ENCODE measurements at regions not wholly inside any gene's neighbourhood (a gene's known extent, or its start where the extent isn't known, plus 50 kb on each side); places are given as distances from the start of the nearest gene placed in this dataset.

DNA sequence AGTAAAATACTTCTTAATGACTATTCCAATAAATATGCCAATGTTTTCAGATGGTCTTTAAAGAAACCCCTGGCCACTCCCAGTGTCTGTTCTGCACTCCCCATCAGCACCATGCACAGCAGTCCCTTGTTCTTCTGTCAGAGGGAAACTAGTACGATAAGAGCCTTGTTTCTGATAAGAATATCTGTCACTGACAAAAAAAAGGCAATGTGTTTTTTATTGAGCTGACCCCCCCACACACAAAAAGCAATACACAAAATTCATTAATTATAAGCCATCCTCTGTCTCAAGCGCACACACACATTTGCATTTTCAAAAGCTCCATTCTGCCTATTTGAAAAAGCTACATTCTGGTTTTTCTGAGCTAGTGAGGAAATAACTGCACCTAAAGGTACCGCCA lies 119.1 kb downstream of the ENC1 start:
- Histone ChIP-seq H3K36me3 (ENCODE audit: control insufficient read depth, insufficient read depth, low read length) (no peaks in the 10 kb centered on the region), H3K27me3 (replicated peaks; ENCODE audit: control insufficient read depth, insufficient read depth, low read length) (no peaks in the 10 kb centered on the region), H3K9me3 (peaks cover 20% of the 10 kb centered on the region), H3K4me3 (ENCODE audit: low read depth, low read length) (no peak overlapping the region), H3K4me1 (peaks cover 14% of the 10 kb centered on the region)
- TF ChIP-seq, protein P1, sequence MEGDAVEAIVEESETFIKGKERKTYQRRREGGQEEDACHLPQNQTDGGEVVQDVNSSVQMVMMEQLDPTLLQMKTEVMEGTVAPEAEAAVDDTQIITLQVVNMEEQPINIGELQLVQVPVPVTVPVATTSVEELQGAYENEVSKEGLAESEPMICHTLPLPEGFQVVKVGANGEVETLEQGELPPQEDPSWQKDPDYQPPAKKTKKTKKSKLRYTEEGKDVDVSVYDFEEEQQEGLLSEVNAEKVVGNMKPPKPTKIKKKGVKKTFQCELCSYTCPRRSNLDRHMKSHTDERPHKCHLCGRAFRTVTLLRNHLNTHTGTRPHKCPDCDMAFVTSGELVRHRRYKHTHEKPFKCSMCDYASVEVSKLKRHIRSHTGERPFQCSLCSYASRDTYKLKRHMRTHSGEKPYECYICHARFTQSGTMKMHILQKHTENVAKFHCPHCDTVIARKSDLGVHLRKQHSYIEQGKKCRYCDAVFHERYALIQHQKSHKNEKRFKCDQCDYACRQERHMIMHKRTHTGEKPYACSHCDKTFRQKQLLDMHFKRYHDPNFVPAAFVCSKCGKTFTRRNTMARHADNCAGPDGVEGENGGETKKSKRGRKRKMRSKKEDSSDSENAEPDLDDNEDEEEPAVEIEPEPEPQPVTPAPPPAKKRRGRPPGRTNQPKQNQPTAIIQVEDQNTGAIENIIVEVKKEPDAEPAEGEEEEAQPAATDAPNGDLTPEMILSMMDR (IDR thresholded peaks at IDR 0.05; ENCODE audit: insufficient read depth in 1 of 2, low read depth in 1 of 2, low read length in 1 of 2, severe bottlenecking in 1 of 2, unreplicated experiment in 1 of 2): no peak
- intact Hi-C loops (cut with micrococcal nuclease; ENCODE audit: unreplicated experiment): no loop called here
- CTCF ChIA-PET: no interaction called here
- Mint-ChIP-seq H3K4me1 (ENCODE audit: low read depth, unreplicated experiment) (peaks cover 16% of the 10 kb centered on the region), H3K36me3 (ENCODE audit: insufficient read depth, unreplicated experiment) (peaks cover 2% of the 10 kb centered on the region), H3K27ac (ENCODE audit: unreplicated experiment) (no peak overlapping the region), H3K27me3 (ENCODE audit: insufficient read depth, unreplicated experiment) (no peaks in the 10 kb centered on the region), H3K9me3 (ENCODE audit: unreplicated experiment) (peaks cover 40% of the 10 kb centered on the region), H3K4me3 (ENCODE audit: unreplicated experiment) (no peak overlapping the region)
- DNase-seq: no peak
- no TSS peak for BruUV-seq (replicated peaks)
- POLR2A ChIA-PET: no interaction called here

DNA sequence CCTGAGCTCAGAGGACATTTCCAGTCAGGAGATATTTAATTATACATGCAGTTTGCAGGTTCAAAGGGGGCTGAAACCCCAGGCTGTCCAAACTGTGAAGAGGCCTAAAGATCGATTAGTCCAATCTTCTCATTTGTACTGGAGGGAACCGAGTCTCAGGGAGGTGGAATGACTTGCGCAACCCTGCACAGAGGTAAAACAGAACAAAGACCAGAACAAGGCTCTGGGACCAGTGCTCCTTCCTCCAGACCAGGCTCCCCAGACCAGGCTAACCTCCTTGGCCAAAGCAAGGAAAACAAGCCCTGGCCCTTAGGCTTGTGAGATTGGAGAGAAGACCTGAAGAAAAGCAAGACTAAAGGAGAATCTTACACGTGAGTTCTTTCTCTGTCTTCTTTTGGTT lies 120.8 kb downstream of the ENC1 start:
- H3K4me1 Mint-ChIP-seq (ENCODE audit: low read depth, unreplicated experiment): peaks cover 34% of the 10 kb centered on the region
- intact Hi-C loops (cut with micrococcal nuclease; ENCODE audit: unreplicated experiment): loop anchor here (5.0 kb wide), 1 partner anchor 63 kb away; no protein-coding TSS in a partner anchor

DNA sequence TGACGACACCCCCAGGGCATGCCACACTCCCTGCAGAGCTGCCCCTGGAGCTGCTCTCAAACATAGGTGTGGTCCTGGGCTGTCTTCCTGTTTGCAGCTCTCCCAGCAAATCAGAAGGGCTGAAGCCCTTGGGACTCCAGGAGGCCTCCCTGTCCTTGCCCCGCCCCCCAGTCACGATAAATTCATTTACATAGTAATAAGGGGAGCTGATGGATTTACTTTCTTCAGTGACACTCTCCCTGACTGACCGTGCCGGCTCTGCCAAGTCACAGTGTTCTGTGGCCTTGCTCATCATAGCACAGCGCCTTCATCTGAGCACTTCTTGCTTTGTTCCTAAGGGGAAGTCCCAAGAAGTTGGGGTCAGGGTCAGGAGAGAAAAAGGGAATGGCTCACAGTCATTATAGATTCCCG lies 121.4 kb downstream of the ENC1 start:
- POLR2A ChIA-PET: no interaction called here

More for the DNA sequence above, 120.8 kb downstream of the ENC1 start:
- Mint-ChIP-seq H3K4me3 (ENCODE audit: unreplicated experiment) (no peak overlapping the region), H3K36me3 (ENCODE audit: insufficient read depth, unreplicated experiment) (peaks cover 5% of the 10 kb centered on the region), H3K9me3 (ENCODE audit: unreplicated experiment) (peaks cover 33% of the 10 kb centered on the region), H3K27ac (ENCODE audit: unreplicated experiment) (no peak overlapping the region), H3K27me3 (ENCODE audit: insufficient read depth, unreplicated experiment) (no peaks in the 10 kb centered on the region)
- BruUV-seq (replicated peaks): no TSS peak
- Histone ChIP-seq H3K4me3 (ENCODE audit: low read depth, low read length) (no peak overlapping the region), H3K9me3 (peaks cover 20% of the 10 kb centered on the region), H3K4me1 (peaks cover 31% of the 10 kb centered on the region), H3K36me3 (ENCODE audit: control insufficient read depth, insufficient read depth, low read length) (no peaks in the 10 kb centered on the region), H3K27me3 (replicated peaks; ENCODE audit: control insufficient read depth, insufficient read depth, low read length) (no peaks in the 10 kb centered on the region)
- ChIA-PET POLR2A (no interaction called here), CTCF (no interaction called here)
- no peak for DNase-seq
- TF ChIP-seq, protein P1 (IDR thresholded peaks at IDR 0.05; ENCODE audit: insufficient read depth in 1 of 2, low read depth in 1 of 2, low read length in 1 of 2, severe bottlenecking in 1 of 2, unreplicated experiment in 1 of 2): no peak

More for the DNA sequence above, 121.4 kb downstream of the ENC1 start:
- peaks cover 35% of the 10 kb centered on the region for H3K4me1 ChIP-seq
- Mint-ChIP-seq H3K4me1 (ENCODE audit: low read depth, unreplicated experiment) (peaks cover 37% of the 10 kb centered on the region), H3K27ac (ENCODE audit: unreplicated experiment) (no peak overlapping the region), H3K9me3 (ENCODE audit: unreplicated experiment) (peaks cover 29% of the 10 kb centered on the region), H3K36me3 (ENCODE audit: insufficient read depth, unreplicated experiment) (peaks cover 5% of the 10 kb centered on the region), H3K27me3 (ENCODE audit: insufficient read depth, unreplicated experiment) (no peaks in the 10 kb centered on the region), H3K4me3 (ENCODE audit: unreplicated experiment) (no peak overlapping the region)
- no peaks in the 10 kb centered on the region for H3K36me3 ChIP-seq (ENCODE audit: control insufficient read depth, insufficient read depth, low read length)
- CTCF ChIA-PET: no interaction called here
- TF ChIP-seq, protein P1 (IDR thresholded peaks at IDR 0.05; ENCODE audit: insufficient read depth in 1 of 2, low read depth in 1 of 2, low read length in 1 of 2, severe bottlenecking in 1 of 2, unreplicated experiment in 1 of 2): no peak
- no TSS peak for BruUV-seq (replicated peaks)
- no peak for DNase-seq
- no peaks in the 10 kb centered on the region for H3K27me3 ChIP-seq (replicated peaks; ENCODE audit: control insufficient read depth, insufficient read depth, low read length)
- peaks cover 17% of the 10 kb centered on the region for H3K9me3 ChIP-seq
- intact Hi-C loops (cut with micrococcal nuclease; ENCODE audit: unreplicated experiment): loop anchor here (5.0 kb wide), 1 partner anchor 63 kb away; no protein-coding TSS in a partner anchor
- no peak overlapping the region for H3K4me3 ChIP-seq (ENCODE audit: low read depth, low read length)
